ENCODE measurements at regions not wholly inside any gene's neighbourhood (a gene's known extent, or its start where the extent isn't known, plus 50 kb on each side); places are given as distances from the start of the nearest gene placed in this dataset.

DNA sequence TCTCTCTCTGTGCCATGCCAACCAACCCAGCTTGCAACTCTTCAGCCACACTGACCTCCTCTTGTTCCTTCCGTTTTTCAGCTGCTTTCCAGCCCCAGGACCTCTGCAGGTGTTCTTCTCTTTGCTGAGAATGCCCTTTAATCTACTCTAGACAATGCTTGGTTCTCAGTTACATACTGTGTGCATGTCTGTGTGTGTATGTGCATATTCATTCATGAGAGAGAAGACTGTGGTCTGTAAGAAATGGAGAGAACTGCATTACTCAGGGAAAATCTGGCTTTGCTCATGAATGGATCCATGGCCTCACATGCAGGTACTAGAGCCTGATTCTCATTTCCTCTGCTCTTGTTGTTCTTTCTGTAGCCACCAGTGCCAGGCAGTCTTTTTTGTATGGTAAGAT lies 636.9 kb upstream of the TENM3 start:
- CTCF ChIA-PET = interaction anchor here (0.6 kb wide), 1 partner anchor 1198 kb away, joined by 3 read pairs; no protein-coding TSS in a partner anchor
- DNase-seq (ENCODE audit: low read depth, low spot score) = no peak
- Histone ChIP-seq H3K36me3 (ENCODE audit: control insufficient read depth in 2 of 2, insufficient read depth in 2 of 2, low read length in 1 of 2) (no peaks in the 10 kb centered on the region), H4K20me1 (ENCODE audit: control insufficient read depth, insufficient read depth) (no peaks in the 10 kb centered on the region), H3K9me3 (replicated peaks; ENCODE audit: control insufficient read depth, insufficient read depth, low read length) (no peaks in the 10 kb centered on the region), H3K27ac (ENCODE audit: control insufficient read depth, insufficient read depth) (no peak overlapping the region), H3K27me3 (replicated peaks in 1 of 2; ENCODE audit: control insufficient read depth in 2 of 2, insufficient read depth in 2 of 2, low read length in 1 of 2) (no peaks in the 10 kb centered on the region), H3K79me2 (ENCODE audit: control insufficient read depth, insufficient read depth, low read length) (no peaks in the 10 kb centered on the region), H3K4me3 (no peak overlapping the region), H3K9ac (ENCODE audit: control insufficient read depth, insufficient read depth, low read length) (no peak overlapping the region), H2AFZ (ENCODE audit: control insufficient read depth, low read depth, low read length) (no peak overlapping the region), H3K4me1 (ENCODE audit: control insufficient read depth, insufficient read depth, low read length) (no peaks in the 10 kb centered on the region), H3K4me2 (ENCODE audit: control insufficient read depth, insufficient read depth) (no peak overlapping the region)
- in situ Hi-C loops (cut with MboI) = no loop called here
- BruUV-seq (replicated peaks) = no TSS peak
- SMC1A ChIA-PET (ENCODE audit: uncharacterized antibody, unreplicated experiment) = no interaction called here
- POLR2A ChIA-PET = no interaction called here
- TF ChIP-seq, protein P1, sequence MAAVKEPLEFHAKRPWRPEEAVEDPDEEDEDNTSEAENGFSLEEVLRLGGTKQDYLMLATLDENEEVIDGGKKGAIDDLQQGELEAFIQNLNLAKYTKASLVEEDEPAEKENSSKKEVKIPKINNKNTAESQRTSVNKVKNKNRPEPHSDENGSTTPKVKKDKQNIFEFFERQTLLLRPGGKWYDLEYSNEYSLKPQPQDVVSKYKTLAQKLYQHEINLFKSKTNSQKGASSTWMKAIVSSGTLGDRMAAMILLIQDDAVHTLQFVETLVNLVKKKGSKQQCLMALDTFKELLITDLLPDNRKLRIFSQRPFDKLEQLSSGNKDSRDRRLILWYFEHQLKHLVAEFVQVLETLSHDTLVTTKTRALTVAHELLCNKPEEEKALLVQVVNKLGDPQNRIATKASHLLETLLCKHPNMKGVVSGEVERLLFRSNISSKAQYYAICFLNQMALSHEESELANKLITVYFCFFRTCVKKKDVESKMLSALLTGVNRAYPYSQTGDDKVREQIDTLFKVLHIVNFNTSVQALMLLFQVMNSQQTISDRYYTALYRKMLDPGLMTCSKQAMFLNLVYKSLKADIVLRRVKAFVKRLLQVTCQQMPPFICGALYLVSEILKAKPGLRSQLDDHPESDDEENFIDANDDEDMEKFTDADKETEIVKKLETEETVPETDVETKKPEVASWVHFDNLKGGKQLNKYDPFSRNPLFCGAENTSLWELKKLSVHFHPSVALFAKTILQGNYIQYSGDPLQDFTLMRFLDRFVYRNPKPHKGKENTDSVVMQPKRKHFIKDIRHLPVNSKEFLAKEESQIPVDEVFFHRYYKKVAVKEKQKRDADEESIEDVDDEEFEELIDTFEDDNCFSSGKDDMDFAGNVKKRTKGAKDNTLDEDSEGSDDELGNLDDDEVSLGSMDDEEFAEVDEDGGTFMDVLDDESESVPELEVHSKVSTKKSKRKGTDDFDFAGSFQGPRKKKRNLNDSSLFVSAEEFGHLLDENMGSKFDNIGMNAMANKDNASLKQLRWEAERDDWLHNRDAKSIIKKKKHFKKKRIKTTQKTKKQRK (IDR thresholded peaks at IDR 0.05; ENCODE audit: low read depth, low read length) = no peak
- TF ChIP-seq MEF2A (IDR thresholded peaks at IDR 0.05; ENCODE audit: insufficient read depth, low read depth, low read length) = no peak
- TF ChIP-seq, protein P2, sequence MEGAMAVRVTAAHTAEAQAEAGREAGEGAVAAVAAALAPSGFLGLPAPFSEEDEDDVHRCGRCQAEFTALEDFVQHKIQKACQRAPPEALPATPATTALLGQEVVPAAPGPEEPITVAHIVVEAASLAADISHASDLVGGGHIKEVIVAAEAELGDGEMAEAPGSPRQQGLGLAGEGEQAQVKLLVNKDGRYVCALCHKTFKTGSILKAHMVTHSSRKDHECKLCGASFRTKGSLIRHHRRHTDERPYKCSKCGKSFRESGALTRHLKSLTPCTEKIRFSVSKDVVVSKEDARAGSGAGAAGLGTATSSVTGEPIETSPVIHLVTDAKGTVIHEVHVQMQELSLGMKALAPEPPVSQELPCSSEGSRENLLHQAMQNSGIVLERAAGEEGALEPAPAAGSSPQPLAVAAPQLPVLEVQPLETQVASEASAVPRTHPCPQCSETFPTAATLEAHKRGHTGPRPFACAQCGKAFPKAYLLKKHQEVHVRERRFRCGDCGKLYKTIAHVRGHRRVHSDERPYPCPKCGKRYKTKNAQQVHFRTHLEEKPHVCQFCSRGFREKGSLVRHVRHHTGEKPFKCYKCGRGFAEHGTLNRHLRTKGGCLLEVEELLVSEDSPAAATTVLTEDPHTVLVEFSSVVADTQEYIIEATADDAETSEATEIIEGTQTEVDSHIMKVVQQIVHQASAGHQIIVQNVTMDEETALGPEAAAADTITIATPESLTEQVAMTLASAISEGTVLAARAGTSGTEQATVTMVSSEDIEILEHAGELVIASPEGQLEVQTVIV (IDR thresholded peaks at IDR 0.05; ENCODE audit: borderline replicate concordance, partially characterized antibody) = no peak
- TF ChIP-seq CBX3 (IDR thresholded peaks at IDR 0.05; ENCODE audit: borderline replicate concordance, low read depth) = no peak
- no peak for TF ChIP-seq RUNX3 (IDR thresholded peaks at IDR 0.05; ENCODE audit: low read length)
- TF ChIP-seq HDAC2 (IDR thresholded peaks at IDR 0.05) = no peak
- no peak for TF ChIP-seq SUPT20H (IDR thresholded peaks at IDR 0.05; ENCODE audit: borderline replicate concordance, control insufficient read depth, low read depth, low read length)
- no peak for TF ChIP-seq CREB1 (IDR thresholded peaks at IDR 0.05; ENCODE audit: low read depth)
- TF ChIP-seq IRF4 (IDR thresholded peaks at IDR 0.05; ENCODE audit: low read depth, low read length) = no peak
- TF ChIP-seq SP1 (IDR thresholded peaks at IDR 0.05; ENCODE audit: low read depth, low read length) = no peak
- no peak for TF ChIP-seq ZSCAN29 (IDR thresholded peaks at IDR 0.05)
- no peak for TF ChIP-seq RAD21 (IDR thresholded peaks at IDR 0.05; ENCODE audit: insufficient read depth, low read depth, low read length)
- no peak for TF ChIP-seq TCF3 (IDR thresholded peaks at IDR 0.05; ENCODE audit: borderline replicate concordance, insufficient read depth, low read depth, low read length)
- TF ChIP-seq LARP7 (IDR thresholded peaks at IDR 0.05) = no peak
- no peak for TF ChIP-seq NR2C1 (IDR thresholded peaks at IDR 0.05)
- no peak for TF ChIP-seq RCOR1 (conservative IDR thresholded peaks at IDR 0.05; ENCODE audit: low read depth, low read length)
- no peak for TF ChIP-seq ESRRA (IDR thresholded peaks at IDR 0.05; ENCODE audit: low read length)
- TF ChIP-seq NRF1 (conservative IDR thresholded peaks at IDR 0.05; ENCODE audit: low read depth, low read length) = no peak
- WGBS (ENCODE audit: insufficient coverage, insufficient replicate concordance, low lambda C conversion rate, missing lambda C conversion rate) = 5% methylated on average over 1 of the region's 1 CpG
- ATAC-seq = no peak
- intact Hi-C loops (cut with micrococcal nuclease; ENCODE audit: unreplicated experiment) = no loop called here
- no peak for FAIRE-seq
- RAD21 ChIA-PET (ENCODE audit: unreplicated experiment) = no interaction called here

Measured in GM12878 (cell line).